HepG2 (cell line): ENCODE measurements at regions not wholly inside any gene's neighbourhood (a gene's known extent, or its start where the extent isn't known, plus 50 kb on each side); places are given as distances from the start of the nearest gene placed in this dataset.

Experiments used
- ATAC-seq: fragments of 200-7000 bp; cut with Tn5 transposase; 3 replicates; pipeline ENCODE4 v1.9.1; 2020; ENCODE audit warnings: mild to moderate bottlenecking, moderate library complexity
- BruUV-seq: library from RNA; stranded (reverse); fragments of 400-500 nt; replicated peaks from 2 replicates; lab custom pipeline; 2021; lab: Mats Ljungman, UMichigan
- CTCF ChIA-PET: fragments of 300-600 bp; formaldehyde crosslinking; extraction: SDS; loops from one replicate; lab custom pipeline; 2021; ENCODE audit warnings: low total read pairs, inconsistent platforms, low intra/inter-chr PET ratio; lab: Yijun Ruan, JAX
- POLR2A ChIA-PET: fragments of 350-600 bp; sonication (Branson Sonifier 250); formaldehyde crosslinking; loops from one replicate; lab custom pipeline; 2020; ENCODE audit warnings: antibody characterized with exemption, inconsistent platforms; lab: Yijun Ruan, JAX
- DNase-seq: peaks from one replicate; pipeline ENCODE4 v3.0.0-alpha.2; 2015; ENCODE audit warnings: low spot score
- FAIRE-seq: peaks from 3 replicates; lab custom pipeline; 2011; peaks lifted over from hg19 to GRCh38; lab: Jason Lieb, UNC
- H2AFZ ChIP-seq: one replicate; pipeline ENCODE4 v1.6.1; 2011; ENCODE audit warnings: low read length, inconsistent platforms
- H3K27ac ChIP-seq: fragments of 300-600 bp; 3 replicates; pipeline ENCODE4 v1.8.0; 2011; ENCODE audit warnings: mixed run types, mild to moderate bottlenecking, mixed read lengths, low read length, inconsistent platforms; ENCODE audit not compliant: insufficient read depth; ENCODE audit errors: extremely low read length
- H3K27me3 ChIP-seq, 2 experiments: fragments of 200-600 bp in 1 of 2; 2 replicates in 1 of 2; 3 replicates in 1 of 2; pipeline versions ENCODE4 v1.6.0 to v1.8.0; 2011; ENCODE audit warnings: low read length in 2 of 2, mild to moderate bottlenecking in 2 of 2, moderate library complexity in 2 of 2, inconsistent platforms in 1 of 2; ENCODE audit not compliant: insufficient read depth in 2 of 2, control insufficient read depth in 1 of 2
- H3K36me3 ChIP-seq, 2 experiments: fragments of 200-600 bp in 1 of 2; replicated peaks in 1 of 2; 2 replicates in 1 of 2; 3 replicates in 1 of 2; pipeline versions ENCODE4 v1.5.1 to v1.8.0; 2011; ENCODE audit warnings: low read length in 2 of 2, inconsistent platforms in 1 of 2; ENCODE audit not compliant: insufficient read depth in 2 of 2, control insufficient read depth in 1 of 2
- H3K4me1 ChIP-seq: 2 replicates; pipeline ENCODE4 v1.5.1; 2012; ENCODE audit warnings: low read length, inconsistent platforms; ENCODE audit not compliant: insufficient read depth
- H3K4me2 ChIP-seq: 2 replicates; pipeline ENCODE4 v1.6.0; 2011; ENCODE audit warnings: low read depth, low read length, inconsistent platforms
- H3K4me3 ChIP-seq, 3 experiments: fragments of 200-600 bp in 1 of 3; sonication (generic), shearing (Covaris generic) in 1 of 3; replicated peaks in 1 of 3; 2 replicates each; pipeline ENCODE4 v1.5.1; 2011 to 2016; ENCODE audit warnings: low read length in 3 of 3, inconsistent platforms in 2 of 3, low read depth in 2 of 3, mild to moderate bottlenecking in 2 of 3, control low read depth in 1 of 3, mixed read lengths in 1 of 3; ENCODE audit not compliant: insufficient read depth in 1 of 3
- H3K79me2 ChIP-seq: one replicate; pipeline ENCODE4 v1.6.1; 2011; ENCODE audit warnings: low read length, inconsistent platforms; ENCODE audit not compliant: insufficient read depth
- H3K9ac ChIP-seq: 2 replicates; pipeline ENCODE4 v1.6.0; 2011; ENCODE audit warnings: mild to moderate bottlenecking, low read depth, low read length, inconsistent platforms; ENCODE audit not compliant: insufficient read depth
- H3K9me3 ChIP-seq: 2 replicates; pipeline ENCODE4 v1.5.1; 2012; ENCODE audit warnings: mild to moderate bottlenecking, low read length
- H4K20me1 ChIP-seq: 2 replicates; pipeline ENCODE4 v1.6.0; 2011; ENCODE audit warnings: inconsistent platforms, mild to moderate bottlenecking, low read length, moderate library complexity; ENCODE audit not compliant: insufficient read depth
- ASH2L ChIP-seq: fragments of 300-600, 200-600 bp; sonication (generic); IDR thresholded peaks from 2 replicates; pipeline ENCODE4 v1.7.0; 2017; ENCODE audit warnings: low read depth, mild to moderate bottlenecking, moderate library complexity, mixed read lengths, low read length; ENCODE audit not compliant: insufficient read length
- CAMTA2 ChIP-seq: sonication (generic); formaldehyde crosslinking; IDR thresholded peaks from 2 replicates; pipeline ENCODE4 v1.4.0; 2020; ENCODE audit warnings: mild to moderate bottlenecking, missing genetic modification reagents, borderline replicate concordance
- FOSL1 ChIP-seq: sonication (generic); formaldehyde crosslinking; IDR thresholded peaks from 2 replicates; pipeline ENCODE4 v1.9.0; 2021; ENCODE audit warnings: missing genetic modification reagents, borderline replicate concordance
- KLF15 ChIP-seq: sonication (generic); formaldehyde crosslinking; IDR thresholded peaks from 2 replicates; pipeline ENCODE4 v1.8.1; 2023; ENCODE audit warnings: borderline replicate concordance, mild to moderate bottlenecking, inconsistent platforms, missing genetic modification reagents, mixed read lengths
- LCORL ChIP-seq, 2 experiments: fragments of 450-650 bp in 1 of 2; sonication (generic) in 1 of 2; formaldehyde crosslinking in 1 of 2; IDR thresholded peaks; 2 replicates each; pipeline versions ENCODE4 v1.5.0 to v1.6.1; 2017 to 2020; ENCODE audit warnings: antibody characterized with exemption in 1 of 2, missing genetic modification reagents in 1 of 2
- RFXANK ChIP-seq: IDR thresholded peaks from 2 replicates; pipeline ENCODE4 v1.6.1; 2016
- ZNF263 ChIP-seq: sonication (generic); formaldehyde crosslinking; IDR thresholded peaks from 2 replicates; pipeline ENCODE4 v1.4.0; 2020; ENCODE audit warnings: missing genetic modification reagents
- ZNF354B ChIP-seq: sonication (generic); formaldehyde crosslinking; IDR thresholded peaks from 2 replicates; pipeline ENCODE4 v1.8.0; 2022; ENCODE audit warnings: mild to moderate bottlenecking, missing genetic modification reagents
- ZNF652 ChIP-seq: IDR thresholded peaks from 2 replicates; pipeline ENCODE4 v1.6.1; 2016; ENCODE audit warnings: low read depth, borderline replicate concordance
- ZNF703 ChIP-seq: sonication (generic); formaldehyde crosslinking; IDR thresholded peaks from 2 replicates; pipeline ENCODE4 v1.5.1; 2020; ENCODE audit warnings: missing genetic modification reagents, mild to moderate bottlenecking, moderate library complexity, borderline replicate concordance
- WGBS: methylation state at CpG from one replicate; pipeline ENCODE4 v1.1.6; 2017; ENCODE audit warnings: low lambda C conversion rate; 5-methylcytosine and 5-hydroxymethylcytosine counted together
- in situ Hi-C: cut with HindIII; loops from 2 replicates; pipeline ENCODE4 v1.10.0; 2017; ENCODE audit warnings: low pct_unique_long_range_greater_than_20kb; ENCODE audit not compliant: extremely low pct_ligation_motif_present
- intact Hi-C: fragments of 100-400 bp; cut with micrococcal nuclease; formaldehyde crosslinking; loops from one replicate; pipeline ENCODE4 v1.10.0; 2022; ENCODE audit not compliant: unreplicated experiment
- TF ChIP-seq, protein P1 (sequence below): sonication (generic); formaldehyde crosslinking; IDR thresholded peaks from 2 replicates; pipeline ENCODE4 v1.4.0; 2020; ENCODE audit warnings: low read depth, missing genetic modification reagents
- TF ChIP-seq, protein P2 (sequence below): sonication (generic); formaldehyde crosslinking; IDR thresholded peaks from 2 replicates; pipeline ENCODE4 v1.5.0; 2020; ENCODE audit warnings: mild to moderate bottlenecking, missing genetic modification reagents
- TF ChIP-seq, protein P3 (sequence below): sonication (generic); formaldehyde crosslinking; IDR thresholded peaks from 2 replicates; pipeline ENCODE4 v1.8.0; 2022; ENCODE audit warnings: low read depth, missing genetic modification reagents
- TF ChIP-seq, protein P4 (sequence below): sonication (generic); formaldehyde crosslinking; IDR thresholded peaks from 2 replicates; pipeline ENCODE4 v1.4.0; 2020; ENCODE audit warnings: missing genetic modification reagents, borderline replicate concordance

DNA sequence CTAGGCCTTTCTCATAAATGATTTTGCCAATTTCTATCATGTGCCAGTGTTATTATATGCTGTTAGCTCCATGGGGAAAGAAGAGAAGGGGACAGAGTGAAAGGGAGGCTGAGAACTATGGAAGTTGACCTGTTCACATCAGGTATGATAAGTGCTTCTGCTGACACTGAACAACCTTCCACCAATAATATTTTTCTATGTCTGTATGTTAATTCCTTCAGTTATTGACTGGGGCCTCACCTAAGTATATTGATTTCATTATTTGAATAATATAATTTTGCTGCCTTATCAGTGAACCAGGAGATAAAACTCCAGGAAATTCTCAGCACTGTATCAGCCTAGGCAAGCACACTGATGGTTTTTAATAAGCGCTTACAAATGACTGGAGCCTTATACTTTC lies 262.8 kb downstream of the SNCA start (continued):
- TF ChIP-seq, protein P1, sequence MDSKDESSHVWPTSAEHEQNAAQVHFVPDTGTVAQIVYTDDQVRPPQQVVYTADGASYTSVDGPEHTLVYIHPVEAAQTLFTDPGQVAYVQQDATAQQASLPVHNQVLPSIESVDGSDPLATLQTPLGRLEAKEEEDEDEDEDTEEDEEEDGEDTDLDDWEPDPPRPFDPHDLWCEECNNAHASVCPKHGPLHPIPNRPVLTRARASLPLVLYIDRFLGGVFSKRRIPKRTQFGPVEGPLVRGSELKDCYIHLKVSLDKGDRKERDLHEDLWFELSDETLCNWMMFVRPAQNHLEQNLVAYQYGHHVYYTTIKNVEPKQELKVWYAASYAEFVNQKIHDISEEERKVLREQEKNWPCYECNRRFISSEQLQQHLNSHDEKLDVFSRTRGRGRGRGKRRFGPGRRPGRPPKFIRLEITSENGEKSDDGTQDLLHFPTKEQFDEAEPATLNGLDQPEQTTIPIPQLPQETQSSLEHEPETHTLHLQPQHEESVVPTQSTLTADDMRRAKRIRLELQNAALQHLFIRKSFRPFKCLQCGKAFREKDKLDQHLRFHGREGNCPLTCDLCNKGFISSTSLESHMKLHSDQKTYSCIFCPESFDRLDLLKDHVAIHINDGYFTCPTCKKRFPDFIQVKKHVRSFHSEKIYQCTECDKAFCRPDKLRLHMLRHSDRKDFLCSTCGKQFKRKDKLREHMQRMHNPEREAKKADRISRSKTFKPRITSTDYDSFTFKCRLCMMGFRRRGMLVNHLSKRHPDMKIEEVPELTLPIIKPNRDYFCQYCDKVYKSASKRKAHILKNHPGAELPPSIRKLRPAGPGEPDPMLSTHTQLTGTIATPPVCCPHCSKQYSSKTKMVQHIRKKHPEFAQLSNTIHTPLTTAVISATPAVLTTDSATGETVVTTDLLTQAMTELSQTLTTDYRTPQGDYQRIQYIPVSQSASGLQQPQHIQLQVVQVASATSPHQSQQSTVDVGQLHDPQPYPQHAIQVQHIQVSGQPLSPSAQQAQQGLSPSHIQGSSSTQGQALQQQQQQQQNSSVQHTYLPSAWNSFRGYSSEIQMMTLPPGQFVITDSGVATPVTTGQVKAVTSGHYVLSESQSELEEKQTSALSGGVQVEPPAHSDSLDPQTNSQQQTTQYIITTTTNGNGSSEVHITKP (CRISPR knock-in tag): no peak
- TF ChIP-seq, protein P2, sequence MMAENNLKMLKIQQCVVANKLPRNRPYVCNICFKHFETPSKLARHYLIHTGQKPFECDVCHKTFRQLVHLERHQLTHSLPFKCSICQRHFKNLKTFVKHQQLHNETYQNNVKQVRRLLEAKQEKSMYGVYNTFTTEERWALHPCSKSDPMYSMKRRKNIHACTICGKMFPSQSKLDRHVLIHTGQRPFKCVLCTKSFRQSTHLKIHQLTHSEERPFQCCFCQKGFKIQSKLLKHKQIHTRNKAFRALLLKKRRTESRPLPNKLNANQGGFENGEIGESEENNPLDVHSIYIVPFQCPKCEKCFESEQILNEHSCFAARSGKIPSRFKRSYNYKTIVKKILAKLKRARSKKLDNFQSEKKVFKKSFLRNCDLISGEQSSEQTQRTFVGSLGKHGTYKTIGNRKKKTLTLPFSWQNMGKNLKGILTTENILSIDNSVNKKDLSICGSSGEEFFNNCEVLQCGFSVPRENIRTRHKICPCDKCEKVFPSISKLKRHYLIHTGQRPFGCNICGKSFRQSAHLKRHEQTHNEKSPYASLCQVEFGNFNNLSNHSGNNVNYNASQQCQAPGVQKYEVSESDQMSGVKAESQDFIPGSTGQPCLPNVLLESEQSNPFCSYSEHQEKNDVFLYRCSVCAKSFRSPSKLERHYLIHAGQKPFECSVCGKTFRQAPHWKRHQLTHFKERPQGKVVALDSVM (CRISPR knock-in tag): no peak
- TF ChIP-seq RFXANK (CRISPR knock-in tag) (no peak), FOSL1 (no peak)
- TF ChIP-seq, all 625 proteins: peak for 0

DNA sequence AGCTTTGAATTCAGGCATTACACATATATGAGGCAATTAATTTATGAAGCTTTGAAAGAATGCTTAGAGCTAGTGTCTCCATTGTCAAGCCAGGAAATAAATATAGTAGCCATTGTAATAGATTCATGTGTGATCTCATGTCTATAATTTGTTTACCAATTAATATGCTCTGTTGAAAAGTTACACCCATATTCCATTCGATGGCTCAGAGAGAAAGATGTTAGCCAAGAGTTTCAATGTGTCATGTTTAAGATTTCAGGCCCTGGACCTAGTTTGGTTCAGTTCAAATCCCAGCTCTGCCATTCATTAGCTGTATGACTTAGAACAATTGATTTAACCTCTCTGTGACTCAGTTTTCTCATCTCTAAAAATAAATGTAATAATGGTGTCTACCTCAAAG lies 263.3 kb downstream of the SNCA start:
- ChIA-PET CTCF (no interaction called here), POLR2A (no interaction called here)
- no peak for FAIRE-seq
- ATAC-seq: no peak
- no peak overlapping the region for H3K4me3 ChIP-seq
- WGBS: 6% methylated on average over 1 of the region's 1 CpG
- H3K9ac ChIP-seq: no peak overlapping the region
- in situ Hi-C loops (no loop called here), intact Hi-C loops (no loop called here)
- BruUV-seq: no TSS peak
- no peak overlapping the region for H3K27ac ChIP-seq
- H3K9me3 ChIP-seq: no peaks in the 10 kb centered on the region
- no peaks in the 10 kb centered on the region for H3K36me3 ChIP-seq
- H4K20me1 ChIP-seq: no peaks in the 10 kb centered on the region
- H2AFZ ChIP-seq: no peak overlapping the region
- no peaks in the 10 kb centered on the region for H3K4me1 ChIP-seq
- H3K4me2 ChIP-seq: no peak overlapping the region
- no peak for DNase-seq
- H3K79me2 ChIP-seq: no peaks in the 10 kb centered on the region
- H3K27me3 ChIP-seq: no peaks in the 10 kb centered on the region
- TF ChIP-seq CAMTA2 (CRISPR knock-in tag) (no peak), ZNF263 (CRISPR knock-in tag) (no peak), ZNF652 (CRISPR knock-in tag) (no peak), ZNF354B (no peak), ZNF703 (CRISPR knock-in tag) (no peak), ASH2L (no peak), KLF15 (CRISPR knock-in tag) (no peak), LCORL (IDR thresholded peaks at IDR 0.05) (no peak), LCORL (CRISPR knock-in tag; IDR thresholded peaks at IDR 0.05) (no peak)
- TF ChIP-seq, protein P3, sequence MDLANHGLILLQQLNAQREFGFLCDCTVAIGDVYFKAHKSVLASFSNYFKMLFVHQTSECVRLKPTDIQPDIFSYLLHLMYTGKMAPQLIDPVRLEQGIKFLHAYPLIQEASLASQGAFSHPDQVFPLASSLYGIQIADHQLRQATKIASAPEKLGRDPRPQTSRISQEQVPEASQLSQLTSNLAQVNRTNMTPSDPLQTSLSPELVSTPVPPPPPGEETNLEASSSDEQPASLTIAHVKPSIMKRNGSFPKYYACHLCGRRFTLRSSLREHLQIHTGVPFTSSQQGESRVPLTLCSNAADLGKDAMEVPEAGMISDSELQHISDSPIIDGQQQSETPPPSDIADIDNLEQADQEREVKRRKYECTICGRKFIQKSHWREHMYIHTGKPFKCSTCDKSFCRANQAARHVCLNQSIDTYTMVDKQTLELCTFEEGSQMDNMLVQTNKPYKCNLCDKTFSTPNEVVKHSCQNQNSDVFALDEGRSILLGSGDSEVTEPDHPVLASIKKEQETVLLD (CRISPR knock-in tag): no peak
- TF ChIP-seq, protein P4, sequence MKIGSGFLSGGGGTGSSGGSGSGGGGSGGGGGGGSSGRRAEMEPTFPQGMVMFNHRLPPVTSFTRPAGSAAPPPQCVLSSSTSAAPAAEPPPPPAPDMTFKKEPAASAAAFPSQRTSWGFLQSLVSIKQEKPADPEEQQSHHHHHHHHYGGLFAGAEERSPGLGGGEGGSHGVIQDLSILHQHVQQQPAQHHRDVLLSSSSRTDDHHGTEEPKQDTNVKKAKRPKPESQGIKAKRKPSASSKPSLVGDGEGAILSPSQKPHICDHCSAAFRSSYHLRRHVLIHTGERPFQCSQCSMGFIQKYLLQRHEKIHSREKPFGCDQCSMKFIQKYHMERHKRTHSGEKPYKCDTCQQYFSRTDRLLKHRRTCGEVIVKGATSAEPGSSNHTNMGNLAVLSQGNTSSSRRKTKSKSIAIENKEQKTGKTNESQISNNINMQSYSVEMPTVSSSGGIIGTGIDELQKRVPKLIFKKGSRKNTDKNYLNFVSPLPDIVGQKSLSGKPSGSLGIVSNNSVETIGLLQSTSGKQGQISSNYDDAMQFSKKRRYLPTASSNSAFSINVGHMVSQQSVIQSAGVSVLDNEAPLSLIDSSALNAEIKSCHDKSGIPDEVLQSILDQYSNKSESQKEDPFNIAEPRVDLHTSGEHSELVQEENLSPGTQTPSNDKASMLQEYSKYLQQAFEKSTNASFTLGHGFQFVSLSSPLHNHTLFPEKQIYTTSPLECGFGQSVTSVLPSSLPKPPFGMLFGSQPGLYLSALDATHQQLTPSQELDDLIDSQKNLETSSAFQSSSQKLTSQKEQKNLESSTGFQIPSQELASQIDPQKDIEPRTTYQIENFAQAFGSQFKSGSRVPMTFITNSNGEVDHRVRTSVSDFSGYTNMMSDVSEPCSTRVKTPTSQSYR (CRISPR knock-in tag): no peak
